OCI-LY1 (cell line): ENCODE measurements at regions not wholly inside any gene's neighbourhood (a gene's known extent, or its start where the extent isn't known, plus 50 kb on each side); places are given as distances from the start of the nearest gene placed in this dataset.

Experiments
- H2AFZ ChIP-seq: fragments of 200-600 bp; sonication (generic), shearing (Covaris generic); 2 replicates; pipeline ENCODE4 v1.6.0; 2014; ENCODE audit warnings: antibody characterized with exemption, mild to moderate bottlenecking, low read length
- H3F3A ChIP-seq: fragments of 200-600 bp; sonication (generic), shearing (Covaris generic); 2 replicates; pipeline ENCODE4 v1.6.0; 2014; ENCODE audit warnings: mild to moderate bottlenecking, antibody characterized with exemption, low read length, moderate library complexity; ENCODE audit not compliant: insufficient read depth
- H3K27ac ChIP-seq: fragments of 200-600 bp; sonication (generic); 2 replicates; pipeline ENCODE4 v1.5.1; 2014; ENCODE audit warnings: low read length, mixed run types, mild to moderate bottlenecking, low read depth; ENCODE audit not compliant: poor library complexity, severe bottlenecking
- H3K27me3 ChIP-seq: fragments of 200-600 bp; sonication (generic); 2 replicates; pipeline ENCODE4 v1.6.0; 2014; ENCODE audit warnings: antibody characterized with exemption, mild to moderate bottlenecking, low read length, moderate library complexity; ENCODE audit not compliant: insufficient read depth
- H3K36me3 ChIP-seq: fragments of 200-600 bp; sonication (generic); 2 replicates; pipeline ENCODE4 v1.6.1; 2014; ENCODE audit warnings: mild to moderate bottlenecking, antibody characterized with exemption, low read length, moderate library complexity, mixed read lengths; ENCODE audit not compliant: insufficient read depth
- H3K4me1 ChIP-seq: fragments of 200-600 bp; sonication (generic); 2 replicates; pipeline ENCODE4 v1.5.1; 2014; ENCODE audit warnings: mild to moderate bottlenecking, low read length, moderate library complexity; ENCODE audit not compliant: insufficient read depth, severe bottlenecking
- H3K4me2 ChIP-seq: fragments of 200-600 bp; sonication (generic), shearing (Covaris generic); 2 replicates; pipeline ENCODE4 v1.6.1; 2014; ENCODE audit warnings: low read length
- H3K4me3 ChIP-seq: fragments of 200-600 bp; sonication (generic); 2 replicates; pipeline ENCODE4 v1.5.1; 2014; ENCODE audit warnings: low read length, low read depth, mild to moderate bottlenecking, mixed read lengths; ENCODE audit not compliant: poor library complexity, severe bottlenecking
- H3K79me2 ChIP-seq: fragments of 200-600 bp; shearing (Covaris generic); 2 replicates; pipeline ENCODE4 v1.6.1; 2016; ENCODE audit warnings: mixed run types, low read length, mixed read lengths; ENCODE audit not compliant: insufficient read depth
- H3K9ac ChIP-seq: fragments of 200-600 bp; sonication (generic), shearing (Covaris generic); 2 replicates; pipeline ENCODE4 v1.6.1; 2014; ENCODE audit warnings: mild to moderate bottlenecking, low read length, mixed read lengths
- H3K9me2 ChIP-seq: fragments of 200-600 bp; sonication (generic), shearing (Covaris generic); 2 replicates; pipeline ENCODE4 v1.6.1; 2014; ENCODE audit warnings: low read depth, mild to moderate bottlenecking, low read length, mixed read lengths
- H3K9me3 ChIP-seq: fragments of 200-600 bp; shearing (Covaris generic); 2 replicates; pipeline ENCODE4 v1.6.1; 2014; ENCODE audit warnings: low read length, mixed read lengths
- H4K20me1 ChIP-seq: fragments of 200-600 bp; sonication (generic), shearing (Covaris generic); 2 replicates; pipeline ENCODE4 v1.6.0; 2016; ENCODE audit warnings: mild to moderate bottlenecking, low read length; ENCODE audit not compliant: insufficient read depth
- CTCF ChIP-seq: fragments of 200-600 bp; sonication (generic), shearing (Covaris generic); IDR thresholded peaks from 2 replicates; pipeline ENCODE4 v1.5.1; 2017; ENCODE audit warnings: mild to moderate bottlenecking, antibody characterized with exemption, low read length, moderate library complexity, mixed read lengths
- EZH2 ChIP-seq: fragments of 200-600 bp; sonication (generic), shearing (Covaris generic); IDR thresholded peaks from 2 replicates; pipeline ENCODE4 v1.8.0; 2017; ENCODE audit warnings: borderline replicate concordance, mixed run types, mild to moderate bottlenecking, antibody characterized with exemption, low read length, moderate library complexity, mixed read lengths

GRCh38 chr12:19006626-19007137 is 122.9 kb upstream of the PLEKHA5 start:
- Histone ChIP-seq H3K27me3 (no peaks in the 10 kb centered on the region), H2AFZ (no peak overlapping the region), H3K4me3 (no peak overlapping the region), H3K79me2 (no peaks in the 10 kb centered on the region), H3K27ac (no peak overlapping the region), H3K9me3 (no peaks in the 10 kb centered on the region), H3K36me3 (no peaks in the 10 kb centered on the region), H3K9me2 (no peaks in the 10 kb centered on the region), H3K4me2 (no peak overlapping the region), H3F3A (no peaks in the 10 kb centered on the region), H3K9ac (no peak overlapping the region), H3K4me1 (no peaks in the 10 kb centered on the region), H4K20me1 (no peaks in the 10 kb centered on the region)
- TF ChIP-seq CTCF: no peak
- TF ChIP-seq EZH2: no peak

GRCh38 chr12:19008102-19008501 is 121.4 kb upstream of the PLEKHA5 start:
- Histone ChIP-seq H3K4me2 (no peak overlapping the region), H3K27me3 (no peaks in the 10 kb centered on the region), H3K36me3 (no peaks in the 10 kb centered on the region), H3K79me2 (no peaks in the 10 kb centered on the region), H4K20me1 (no peaks in the 10 kb centered on the region), H3K9ac (no peak overlapping the region), H2AFZ (no peak overlapping the region), H3F3A (no peaks in the 10 kb centered on the region), H3K27ac (no peak overlapping the region), H3K4me1 (no peaks in the 10 kb centered on the region), H3K9me3 (no peaks in the 10 kb centered on the region), H3K9me2 (no peaks in the 10 kb centered on the region), H3K4me3 (no peak overlapping the region)
- TF ChIP-seq EZH2 (no peak), CTCF (no peak)

- no peaks in the 10 kb centered on the region for H3K36me3 ChIP-seq
- no peaks in the 10 kb centered on the region for H3K9me3 ChIP-seq
- no peaks in the 10 kb centered on the region for H3F3A ChIP-seq
- H3K27ac ChIP-seq: no peak overlapping the region
- H3K4me3 ChIP-seq: no peak overlapping the region
- H3K27me3 ChIP-seq: no peaks in the 10 kb centered on the region
- H3K4me2 ChIP-seq: no peak overlapping the region
- no peak overlapping the region for H2AFZ ChIP-seq
- H3K9ac ChIP-seq: no peak overlapping the region
- H4K20me1 ChIP-seq: no peaks in the 10 kb centered on the region
- H3K4me1 ChIP-seq: no peaks in the 10 kb centered on the region
- no peaks in the 10 kb centered on the region for H3K9me2 ChIP-seq
- TF ChIP-seq EZH2: no peak
- TF ChIP-seq CTCF: no peak
- H3K79me2 ChIP-seq: no peaks in the 10 kb centered on the region
These were observed 119.4 kb upstream of the PLEKHA5 start for GRCh38 chr12:19010087-19010486.
